NCI-H748 treated with DMSO at 0.1 percent for 48 hours (cell line): ENCODE measurements at regions not wholly inside any gene's neighbourhood (a gene's known extent, or its start where the extent isn't known, plus 50 kb on each side); places are given as distances from the start of the nearest gene placed in this dataset.

ENCODE experiments used
- DNase-seq: peaks from one replicate; lab custom pipeline; 2025; lab: John Stamatoyannopoulos, UW

- DNase-seq = no peak
These were observed 131.4 kb upstream of the SLC1A4 start for GRCh38 chr2:64857581-64858471.

GRCh38 chr2:64858541-64859311, 130.5 kb upstream of the SLC1A4 start:
- DNase-seq = no peak

- DNase-seq = peak; percentile 37
These were observed 129.6 kb upstream of the SLC1A4 start for GRCh38 chr2:64859312-64860212.

GRCh38 chr2:64860276-64860885, 128.8 kb upstream of the SLC1A4 start:
- DNase-seq = no peak

- DNase-seq = no peak
These were observed 128.3 kb upstream of the SLC1A4 start for GRCh38 chr2:64860936-64861335.

GRCh38 chr2:64861452-64862397, 127.5 kb upstream of the SLC1A4 start:
- DNase-seq = no peak

- no peak for DNase-seq
These were observed 126.6 kb upstream of the SLC1A4 start for GRCh38 chr2:64862623-64863022.

- no peak for DNase-seq
These were observed 125.9 kb upstream of the SLC1A4 start for GRCh38 chr2:64863097-64863820.

- peak; percentile 34 for DNase-seq
These were observed 123.9 kb upstream of the SLC1A4 start for GRCh38 chr2:64865073-64865830.

- DNase-seq = no peak
These were observed 123.3 kb upstream of the SLC1A4 start for GRCh38 chr2:64865831-64866345.

GRCh38 chr2:64866797-64867196, 122.4 kb upstream of the SLC1A4 start:
- DNase-seq = no peak

- DNase-seq = no peak
These were observed 121.8 kb upstream of the SLC1A4 start for GRCh38 chr2:64867253-64867996.

- DNase-seq = no peak
These were observed 120.1 kb upstream of the SLC1A4 start for GRCh38 chr2:64869126-64869525.

GRCh38 chr2:64873472-64873924, 115.7 kb upstream of the SLC1A4 start:
- peak; percentile 11 for DNase-seq

GRCh38 chr2:64874593-64874992, 114.6 kb upstream of the SLC1A4 start:
- DNase-seq = no peak

GRCh38 chr2:64875368-64875767, 113.8 kb upstream of the SLC1A4 start:
- no peak for DNase-seq

- no peak for DNase-seq
These were observed 113.0 kb upstream of the SLC1A4 start for GRCh38 chr2:64876137-64876647.

GRCh38 chr2:64879745-64880144, 109.5 kb upstream of the SLC1A4 start:
- no peak for DNase-seq
